ENCODE measurements at regions not wholly inside any gene's neighbourhood (a gene's known extent, or its start where the extent isn't known, plus 50 kb on each side); places are given as distances from the start of the nearest gene placed in this dataset.
"Not testable (repeated sequence)": the region's sequence is repeated elsewhere in the genome, so short reads cannot be mapped to it uniquely, and the experiment has no call there.

- no peaks in the 10 kb centered on the region for H3K4me1 Mint-ChIP-seq (ENCODE audit: low read depth, unreplicated experiment)
- H3K4me3 Mint-ChIP-seq (ENCODE audit: unreplicated experiment): no peak overlapping the region
- H3K36me3 Mint-ChIP-seq (ENCODE audit: unreplicated experiment): no peaks in the 10 kb centered on the region
- H3K9me3 Mint-ChIP-seq (ENCODE audit: unreplicated experiment): peaks cover 4% of the 10 kb centered on the region
- no peak for DNase-seq
- no peak for TF ChIP-seq CTCF (IDR thresholded peaks at IDR 0.05; ENCODE audit: partially characterized antibody, unreplicated experiment)
- H3K27me3 Mint-ChIP-seq (ENCODE audit: unreplicated experiment): peaks cover 3% of the 10 kb centered on the region
- H3K27ac Mint-ChIP-seq (ENCODE audit: unreplicated experiment): no peak overlapping the region
These were observed 208.5 kb upstream of the SSTR4 start for GRCh38 chr20:22826306-22827230.

- no peak overlapping the region for H3K27ac Mint-ChIP-seq (ENCODE audit: unreplicated experiment)
- no peaks in the 10 kb centered on the region for H3K36me3 Mint-ChIP-seq (ENCODE audit: unreplicated experiment)
- peaks cover 2% of the 10 kb centered on the region for H3K27me3 Mint-ChIP-seq (ENCODE audit: unreplicated experiment)
- H3K9me3 Mint-ChIP-seq (ENCODE audit: unreplicated experiment): peaks cover 2% of the 10 kb centered on the region
- DNase-seq: no peak
- H3K4me3 Mint-ChIP-seq (ENCODE audit: unreplicated experiment): no peak overlapping the region
- no peak for TF ChIP-seq CTCF (IDR thresholded peaks at IDR 0.05; ENCODE audit: partially characterized antibody, unreplicated experiment)
- no peaks in the 10 kb centered on the region for H3K4me1 Mint-ChIP-seq (ENCODE audit: low read depth, unreplicated experiment)
These were observed 207.2 kb upstream of the SSTR4 start for GRCh38 chr20:22827916-22828315.

GRCh38 chr20:22829356-22829755, 205.8 kb upstream of the SSTR4 start:
- H3K36me3 Mint-ChIP-seq (ENCODE audit: unreplicated experiment): peaks cover 3% of the 10 kb centered on the region
- H3K4me1 Mint-ChIP-seq (ENCODE audit: low read depth, unreplicated experiment): no peaks in the 10 kb centered on the region
- DNase-seq: no peak
- no peak for TF ChIP-seq CTCF (IDR thresholded peaks at IDR 0.05; ENCODE audit: partially characterized antibody, unreplicated experiment)
- no peak overlapping the region for H3K4me3 Mint-ChIP-seq (ENCODE audit: unreplicated experiment)
- H3K9me3 Mint-ChIP-seq (ENCODE audit: unreplicated experiment): peaks cover 2% of the 10 kb centered on the region
- H3K27me3 Mint-ChIP-seq (ENCODE audit: unreplicated experiment): peaks cover 2% of the 10 kb centered on the region
- no peak overlapping the region for H3K27ac Mint-ChIP-seq (ENCODE audit: unreplicated experiment)

GRCh38 chr20:22830138-22830537, 205.0 kb upstream of the SSTR4 start:
- Mint-ChIP-seq H3K4me3 (ENCODE audit: unreplicated experiment) (no peak overlapping the region), H3K36me3 (ENCODE audit: unreplicated experiment) (peaks cover 3% of the 10 kb centered on the region), H3K27ac (ENCODE audit: unreplicated experiment) (no peak overlapping the region), H3K27me3 (ENCODE audit: unreplicated experiment) (peaks cover 2% of the 10 kb centered on the region), H3K4me1 (ENCODE audit: low read depth, unreplicated experiment) (no peaks in the 10 kb centered on the region), H3K9me3 (ENCODE audit: unreplicated experiment) (no peaks in the 10 kb centered on the region)
- no peak for DNase-seq
- no peak for TF ChIP-seq CTCF (IDR thresholded peaks at IDR 0.05; ENCODE audit: partially characterized antibody, unreplicated experiment)

- not testable (repeated sequence) for H3K4me3 Mint-ChIP-seq (ENCODE audit: unreplicated experiment); H3K9me3 Mint-ChIP-seq (ENCODE audit: unreplicated experiment); H3K36me3 Mint-ChIP-seq (ENCODE audit: unreplicated experiment); H3K27me3 Mint-ChIP-seq (ENCODE audit: unreplicated experiment); DNase-seq; H3K4me1 Mint-ChIP-seq (ENCODE audit: low read depth, unreplicated experiment); H3K27ac Mint-ChIP-seq (ENCODE audit: unreplicated experiment)
These were observed 204.4 kb upstream of the SSTR4 start for GRCh38 chr20:22830715-22831114.

Measured in glutamatergic neuron (in vitro differentiated cells).